B cell (primary cell): ENCODE measurements at regions not wholly inside any gene's neighbourhood (a gene's known extent, or its start where the extent isn't known, plus 50 kb on each side); places are given as distances from the start of the nearest gene placed in this dataset.

Experiments
- ATAC-seq: fragments of 200-7000 bp; cut with Tn5 transposase; one replicate; pipeline ENCODE4 v1.10.0; 2021; ENCODE audit warnings: low read depth, mild to moderate bottlenecking, moderate number of reproducible peaks, moderate library complexity
- CTCF ChIA-PET: fragments of 350-600 bp; sonication (Branson Sonifier 250); formaldehyde crosslinking; loops from one replicate; lab custom pipeline; 2021; ENCODE audit warnings: antibody characterized with exemption, inconsistent platforms; lab: Charles Lee
- POLR2A ChIA-PET: fragments of 350-600 bp; sonication (Branson Sonifier 250); formaldehyde crosslinking; loops from one replicate; lab custom pipeline; 2021; ENCODE audit warnings: antibody characterized with exemption; lab: Charles Lee
- DNase-seq: peaks from one replicate; pipeline ENCODE4 v3.0.0; 2013
- H2AFZ ChIP-seq: 2 replicates; pipeline ENCODE4 v1.6.1; 2012; ENCODE audit warnings: mild to moderate bottlenecking, low read depth, low read length; ENCODE audit not compliant: insufficient read depth, poor library complexity, severe bottlenecking
- H3K27ac ChIP-seq, 2 donors: 1 replicate in 1 of 2; 2 replicates in 1 of 2; pipeline ENCODE4 v1.5.1; 2012 to 2013; ENCODE audit warnings: low read length in 2 of 2, mild to moderate bottlenecking in 2 of 2, moderate library complexity in 1 of 2
- H3K27me3 ChIP-seq, 4 experiments: fragments of 200-600 bp in 1 of 4; sonication (generic) in 1 of 4; replicated peaks in 1 of 4; 1 replicate in 2 of 4; 2 replicates in 2 of 4; pipeline versions ENCODE4 v1.6.1 to v1.7.0; 2013 to 2016; ENCODE audit warnings: low read length in 3 of 4, mild to moderate bottlenecking in 2 of 4, mixed read lengths in 1 of 4, moderate library complexity in 1 of 4; ENCODE audit not compliant: insufficient read depth in 4 of 4, control insufficient read depth in 3 of 4; ENCODE audit errors: control extremely low read depth in 1 of 4
- H3K36me3 ChIP-seq, 2 experiments: replicated peaks in 1 of 2; 1 replicate in 1 of 2; 2 replicates in 1 of 2; pipeline versions ENCODE4 v1.6.1 to v1.7.1; 2013; ENCODE audit warnings: low read length in 1 of 2; ENCODE audit not compliant: insufficient read depth in 2 of 2, control insufficient read depth in 1 of 2; ENCODE audit errors: control extremely low read depth in 1 of 2, extremely low read depth in 1 of 2
- H3K4me1 ChIP-seq, 2 donors: fragments of 200-600 bp in 1 of 2; sonication (generic) in 1 of 2; 1 replicate in 1 of 2; 2 replicates in 1 of 2; pipeline versions ENCODE4 v1.5.1 to v1.6.1; 2013 to 2017; ENCODE audit warnings: low read length in 2 of 2; ENCODE audit not compliant: control insufficient read depth in 2 of 2, insufficient read depth in 2 of 2
- H3K4me2 ChIP-seq: replicated peaks from 2 replicates; pipeline ENCODE3; 2012; ENCODE audit warnings: mild to moderate bottlenecking, low read depth, low read length; ENCODE audit not compliant: poor library complexity, severe bottlenecking
- H3K4me3 ChIP-seq, 5 experiments: fragments of 200-600 bp in 1 of 5; sonication (generic) in 1 of 5; 1 replicate in 3 of 5; 2 replicates in 2 of 5; pipeline versions ENCODE4 v1.5.1 to v1.7.0; 2011 to 2016; ENCODE audit warnings: low read length in 4 of 5, mild to moderate bottlenecking in 4 of 5, low read depth in 2 of 5, control low read depth in 1 of 5, moderate library complexity in 1 of 5; ENCODE audit not compliant: insufficient read depth in 1 of 5; ENCODE audit errors: control extremely low read depth in 1 of 5, extremely low read depth in 1 of 5
- H3K79me2 ChIP-seq: fragments of 200-600 bp; sonication (generic); one replicate; pipeline ENCODE4 v1.6.0; 2016; ENCODE audit warnings: low read length; ENCODE audit not compliant: control insufficient read depth, insufficient read depth
- H3K9ac ChIP-seq: fragments of 200-600 bp; sonication (generic); 2 replicates; pipeline ENCODE4 v1.6.1; 2017; ENCODE audit warnings: mild to moderate bottlenecking, low read length, moderate library complexity
- H3K9me3 ChIP-seq, 3 donors: one replicate each; pipeline versions ENCODE4 v1.6.1 to v1.7.1; 2013; ENCODE audit warnings: low read length in 2 of 3; ENCODE audit not compliant: control insufficient read depth in 2 of 3, insufficient read depth in 1 of 3; ENCODE audit errors: control extremely low read depth in 1 of 3
- H4K20me1 ChIP-seq: 2 replicates; pipeline ENCODE4 v1.6.0; 2012; ENCODE audit warnings: mild to moderate bottlenecking, low read length; ENCODE audit not compliant: insufficient read depth, control insufficient read depth, poor library complexity, severe bottlenecking
- H3K27ac Mint-ChIP-seq: one replicate; pipeline ENCODE4 v1.8.0; 2021; ENCODE audit warnings: mixed read lengths
- H3K27me3 Mint-ChIP-seq: one replicate; pipeline ENCODE4 v1.8.0; 2021; ENCODE audit warnings: mixed read lengths
- H3K4me1 Mint-ChIP-seq: one replicate; pipeline ENCODE4 v1.8.0; 2021; ENCODE audit warnings: mixed read lengths
- H3K4me3 Mint-ChIP-seq: one replicate; pipeline ENCODE4 v1.8.0; 2021; ENCODE audit warnings: mixed read lengths
- H3K9me3 Mint-ChIP-seq: one replicate; pipeline ENCODE4 v1.8.0; 2022; ENCODE audit warnings: mixed read lengths; ENCODE audit not compliant: insufficient read depth
- EZH2 ChIP-seq: IDR thresholded peaks from 2 replicates; pipeline ENCODE4 v1.6.1; 2012; ENCODE audit warnings: borderline replicate concordance, low read depth, mild to moderate bottlenecking, moderate library complexity, low read length; ENCODE audit not compliant: insufficient read depth, poor library complexity, severe bottlenecking
- WGBS: methylation state at CpG from one replicate; pipeline ENCODE4 v1.1.5; 2013; ENCODE audit warnings: missing lambda C conversion rate; ENCODE audit not compliant: insufficient coverage; 5-methylcytosine and 5-hydroxymethylcytosine counted together
- intact Hi-C: fragments of 100-400 bp; cut with micrococcal nuclease; formaldehyde crosslinking; loops from one replicate; pipeline ENCODE4 v1.10.0; 2022
- TF ChIP-seq, protein P1 (sequence below): fragments of 200-600 bp; IDR thresholded peaks from one replicate; pipeline ENCODE4 v1.8.0; 2022; ENCODE audit warnings: antibody characterized with exemption, mild to moderate bottlenecking

DNA sequence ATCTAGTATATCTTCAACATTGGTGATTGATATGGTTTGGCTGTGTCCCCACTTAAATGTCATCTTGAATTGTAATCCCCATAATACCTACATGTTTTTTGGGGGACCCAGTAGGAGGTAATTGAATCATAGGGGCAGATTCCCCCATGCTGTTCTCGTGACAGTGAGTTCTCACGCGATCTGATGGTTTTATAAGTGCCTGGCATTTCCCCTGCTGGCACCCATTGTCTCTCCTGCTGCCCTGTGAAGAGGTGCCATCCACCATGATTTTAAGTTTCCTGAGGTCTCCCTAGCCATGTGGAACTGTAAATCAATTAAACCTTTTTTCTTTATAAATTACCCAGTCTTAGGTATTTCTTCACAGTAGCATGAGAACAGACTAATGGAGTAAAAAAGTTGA is 1094.6 kb downstream of the ROBO2 start:
- Histone ChIP-seq H3K36me3 (no peaks in the 10 kb centered on the region), H3K4me1 (no peaks in the 10 kb centered on the region), H3K27me3 (no peaks in the 10 kb centered on the region), H3K9ac (no peak overlapping the region), H3K4me3 (no peak overlapping the region), H3K79me2 (no peaks in the 10 kb centered on the region), H2AFZ (no peak overlapping the region), H3K4me2 (no peak overlapping the region), H3K27ac (no peak overlapping the region), H3K9me3 (peaks cover 0 to 3% (median 2%) of the 10 kb centered on the region in 3 donors), H4K20me1 (no peaks in the 10 kb centered on the region)
- ChIA-PET CTCF (no interaction called here), POLR2A (no interaction called here)
- 68% methylated on average over 3 of the region's 3 CpGs for WGBS
- Mint-ChIP-seq H3K27me3 (no peaks in the 10 kb centered on the region), H3K9me3 (no peaks in the 10 kb centered on the region), H3K27ac (no peak overlapping the region), H3K4me3 (no peak overlapping the region), H3K4me1 (no peaks in the 10 kb centered on the region)
- no peak for DNase-seq
- TF ChIP-seq, protein P1, sequence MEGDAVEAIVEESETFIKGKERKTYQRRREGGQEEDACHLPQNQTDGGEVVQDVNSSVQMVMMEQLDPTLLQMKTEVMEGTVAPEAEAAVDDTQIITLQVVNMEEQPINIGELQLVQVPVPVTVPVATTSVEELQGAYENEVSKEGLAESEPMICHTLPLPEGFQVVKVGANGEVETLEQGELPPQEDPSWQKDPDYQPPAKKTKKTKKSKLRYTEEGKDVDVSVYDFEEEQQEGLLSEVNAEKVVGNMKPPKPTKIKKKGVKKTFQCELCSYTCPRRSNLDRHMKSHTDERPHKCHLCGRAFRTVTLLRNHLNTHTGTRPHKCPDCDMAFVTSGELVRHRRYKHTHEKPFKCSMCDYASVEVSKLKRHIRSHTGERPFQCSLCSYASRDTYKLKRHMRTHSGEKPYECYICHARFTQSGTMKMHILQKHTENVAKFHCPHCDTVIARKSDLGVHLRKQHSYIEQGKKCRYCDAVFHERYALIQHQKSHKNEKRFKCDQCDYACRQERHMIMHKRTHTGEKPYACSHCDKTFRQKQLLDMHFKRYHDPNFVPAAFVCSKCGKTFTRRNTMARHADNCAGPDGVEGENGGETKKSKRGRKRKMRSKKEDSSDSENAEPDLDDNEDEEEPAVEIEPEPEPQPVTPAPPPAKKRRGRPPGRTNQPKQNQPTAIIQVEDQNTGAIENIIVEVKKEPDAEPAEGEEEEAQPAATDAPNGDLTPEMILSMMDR: no peak
- no peak for TF ChIP-seq EZH2
- no peak for ATAC-seq
- intact Hi-C loops: no loop called here

DNA sequence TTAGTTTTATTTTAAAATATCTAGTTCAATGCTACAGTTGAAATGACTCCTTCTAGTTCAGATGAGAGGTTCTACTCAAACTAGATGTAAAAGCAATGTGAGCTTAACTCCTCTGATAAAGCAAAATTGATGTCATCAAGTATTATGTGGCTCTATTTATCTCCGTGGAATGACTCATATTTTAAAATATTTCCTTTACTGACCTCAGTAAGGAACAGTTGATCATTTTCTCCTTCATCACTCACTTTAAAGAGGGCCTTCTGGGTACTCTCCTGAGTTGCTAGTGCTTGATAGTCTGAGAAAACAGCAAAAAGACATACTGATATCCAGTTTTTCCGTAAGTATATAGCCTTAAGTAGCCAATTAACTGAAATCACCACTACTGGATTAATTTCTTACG is 1099.3 kb downstream of the ROBO2 start:
- Mint-ChIP-seq H3K9me3 (no peaks in the 10 kb centered on the region), H3K27me3 (no peaks in the 10 kb centered on the region), H3K4me3 (no peak overlapping the region), H3K4me1 (no peaks in the 10 kb centered on the region), H3K27ac (no peak overlapping the region)
- Histone ChIP-seq H3K79me2 (no peaks in the 10 kb centered on the region), H3K27me3 (no peaks in the 10 kb centered on the region), H3K9ac (no peak overlapping the region), H3K4me2 (no peak overlapping the region), H2AFZ (no peak overlapping the region), H3K4me1 (no peaks in the 10 kb centered on the region), H3K4me3 (no peak overlapping the region), H3K36me3 (no peaks in the 10 kb centered on the region), H3K9me3 (peaks cover 0 to 2% (median 1%) of the 10 kb centered on the region in 3 donors), H3K27ac (no peak overlapping the region), H4K20me1 (no peaks in the 10 kb centered on the region)
- intact Hi-C loops: no loop called here
- ATAC-seq: no peak
- WGBS: no CpG with 5 or more reads among the region's 3 CpGs
- ChIA-PET CTCF (no interaction called here), POLR2A (no interaction called here)
- no peak for DNase-seq
- TF ChIP-seq, protein P1: no peak
- TF ChIP-seq EZH2: no peak
